Fibroblast of lung (primary cell): ENCODE measurements at regions not wholly inside any gene's neighbourhood (a gene's known extent, or its start where the extent isn't known, plus 50 kb on each side); places are given as distances from the start of the nearest gene placed in this dataset.

Source experiments
- DNase-seq, 2 donors: peaks; one replicate each; pipeline versions ENCODE4 v3.0.0 to v3.0.0-alpha.2; 2010; ENCODE audit warnings: low read depth in 2 of 2
- H2AFZ ChIP-seq: 2 replicates; pipeline ENCODE4 v1.5.1; 2012; ENCODE audit warnings: low read length, control low read depth, inconsistent platforms
- H3K27ac ChIP-seq: 2 replicates; pipeline ENCODE4 v1.5.1; 2011; ENCODE audit warnings: low read length, control low read depth; ENCODE audit not compliant: insufficient read depth
- H3K27me3 ChIP-seq: 2 replicates; pipeline ENCODE4 v1.5.1; 2011; ENCODE audit warnings: mild to moderate bottlenecking, low read length; ENCODE audit not compliant: control insufficient read depth, insufficient read depth
- H3K36me3 ChIP-seq: 2 replicates; pipeline ENCODE4 v1.5.1; 2011; ENCODE audit warnings: low read length; ENCODE audit not compliant: control insufficient read depth, insufficient read depth
- H3K4me1 ChIP-seq: 2 replicates; pipeline ENCODE4 v1.5.1; 2011; ENCODE audit warnings: low read length; ENCODE audit not compliant: control insufficient read depth, insufficient read depth; ENCODE audit errors: extremely low read depth
- H3K4me2 ChIP-seq: 2 replicates; pipeline ENCODE4 v1.5.1; 2011; ENCODE audit warnings: low read length, control low read depth; ENCODE audit not compliant: insufficient read depth; ENCODE audit errors: extremely low read depth
- H3K4me3 ChIP-seq, 4 experiments: fragments of 200-600 bp in 1 of 4; sonication (generic) in 1 of 4; replicated peaks in 1 of 4; 2 replicates each; pipeline ENCODE4 v1.5.1; 2011 to 2016; ENCODE audit warnings: low read length in 4 of 4, low read depth in 3 of 4, mild to moderate bottlenecking in 3 of 4, control low read depth in 2 of 4, inconsistent platforms in 1 of 4, mixed read lengths in 1 of 4; ENCODE audit not compliant: insufficient read depth in 1 of 4; ENCODE audit errors: control extremely low read depth in 1 of 4
- H3K79me2 ChIP-seq: 2 replicates; pipeline ENCODE4 v1.5.1; 2012; ENCODE audit warnings: mild to moderate bottlenecking, low read length, inconsistent platforms; ENCODE audit not compliant: control insufficient read depth, insufficient read depth
- H3K9ac ChIP-seq: 2 replicates; pipeline ENCODE4 v1.5.1; 2011; ENCODE audit warnings: mild to moderate bottlenecking, low read length, control low read depth; ENCODE audit not compliant: insufficient read depth
- H3K9me3 ChIP-seq: 2 replicates; pipeline ENCODE4 v1.5.1; 2012; ENCODE audit warnings: low read depth, low read length; ENCODE audit not compliant: control insufficient read depth, insufficient read depth
- H4K20me1 ChIP-seq: 2 replicates; pipeline ENCODE4 v1.5.1; 2011; ENCODE audit warnings: low read length; ENCODE audit not compliant: control insufficient read depth, insufficient read depth; ENCODE audit errors: extremely low read depth
- CTCF ChIP-seq, 2 donors: IDR thresholded peaks in 1 of 2; conservative IDR thresholded peaks in 1 of 2; 1 replicate in 1 of 2; 2 replicates in 1 of 2; pipeline ENCODE4 v1.5.1; 2011 to 2012; ENCODE audit warnings: low read length in 2 of 2, control low read depth in 1 of 2, inconsistent platforms in 1 of 2, low read depth in 1 of 2, mild to moderate bottlenecking in 1 of 2
- EZH2 ChIP-seq: IDR thresholded peaks from 2 replicates; pipeline ENCODE4 v1.5.1; 2012; ENCODE audit warnings: low read length, control low read depth, mild to moderate bottlenecking; ENCODE audit errors: missing control alignments

DNA sequence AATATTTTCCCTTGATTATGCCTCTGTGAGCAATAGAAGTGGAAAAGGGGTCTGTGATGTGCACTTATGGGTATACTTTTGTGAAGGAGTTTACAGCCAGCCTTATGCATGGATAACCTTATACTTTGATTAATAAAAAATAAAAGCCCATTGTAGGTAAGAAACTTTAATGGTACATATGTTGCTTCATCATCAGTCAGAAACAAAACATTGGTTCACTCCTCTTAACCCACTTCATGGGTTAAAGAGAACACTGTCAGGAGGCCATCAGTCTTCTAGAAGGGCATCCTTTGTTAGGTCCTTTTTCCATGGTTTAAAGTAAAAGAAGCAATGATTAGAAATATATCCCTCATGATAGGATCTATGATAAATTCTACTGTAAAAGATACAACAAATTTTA is 952.1 kb upstream of the MIR17HG start:
- Histone ChIP-seq H3K9me3 (no peaks in the 10 kb centered on the region), H3K4me1 (no peaks in the 10 kb centered on the region), H3K9ac (no peak overlapping the region), H3K4me3 (no peak overlapping the region), H3K27ac (no peak overlapping the region), H3K79me2 (no peaks in the 10 kb centered on the region), H3K36me3 (no peaks in the 10 kb centered on the region), H4K20me1 (no peaks in the 10 kb centered on the region), H3K27me3 (no peaks in the 10 kb centered on the region), H3K4me2 (no peak overlapping the region), H2AFZ (no peak overlapping the region)
- no peak for DNase-seq
- no peak for TF ChIP-seq CTCF (conservative IDR thresholded peaks at IDR 0.05 in 1 of 2, IDR thresholded peaks at IDR 0.05 in 1 of 2; ENCODE audit: low read depth in 1 of 2, low read length in 2 of 2)
- no peak for TF ChIP-seq EZH2

DNA sequence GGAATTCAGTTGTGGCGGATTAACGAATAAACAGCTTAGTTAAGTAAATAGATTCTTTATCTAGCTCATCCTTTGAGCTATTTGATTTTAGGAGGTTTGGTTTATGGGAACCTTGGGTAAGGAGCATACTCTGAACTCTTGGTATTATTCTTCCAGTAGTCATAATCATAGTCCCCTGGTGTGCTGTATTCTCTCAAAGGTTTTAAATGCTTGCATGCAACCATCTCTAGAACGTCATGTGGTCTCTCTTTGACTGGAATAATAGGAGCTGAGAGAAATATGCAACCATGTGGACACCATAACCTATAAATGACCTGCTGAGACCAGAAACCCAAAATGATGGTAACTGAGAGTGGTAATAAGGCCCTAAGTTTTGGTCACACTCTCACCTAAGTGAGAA is 951.6 kb upstream of the MIR17HG start:
- H3K27me3 ChIP-seq, result no peaks in the 10 kb centered on the region
- H2AFZ ChIP-seq, result no peak overlapping the region
- H4K20me1 ChIP-seq, result no peaks in the 10 kb centered on the region
- H3K79me2 ChIP-seq, result no peaks in the 10 kb centered on the region
- H3K9me3 ChIP-seq, result no peaks in the 10 kb centered on the region
- no peak for DNase-seq
- no peak overlapping the region for H3K9ac ChIP-seq
- no peak overlapping the region for H3K4me2 ChIP-seq
- no peak for TF ChIP-seq CTCF (conservative IDR thresholded peaks at IDR 0.05 in 1 of 2, IDR thresholded peaks at IDR 0.05 in 1 of 2; ENCODE audit: low read depth in 1 of 2, low read length in 2 of 2)
- TF ChIP-seq EZH2, result no peak
- no peaks in the 10 kb centered on the region for H3K36me3 ChIP-seq
- H3K27ac ChIP-seq, result no peak overlapping the region
- H3K4me3 ChIP-seq, result no peak overlapping the region
- no peaks in the 10 kb centered on the region for H3K4me1 ChIP-seq

GRCh38 chr13:90396266-90396665 is 951.2 kb upstream of the MIR17HG start:
- Histone ChIP-seq H3K9ac (no peak overlapping the region), H3K4me3 (no peak overlapping the region), H3K36me3 (no peaks in the 10 kb centered on the region), H3K4me2 (no peak overlapping the region), H4K20me1 (no peaks in the 10 kb centered on the region), H3K27ac (no peak overlapping the region), H2AFZ (no peak overlapping the region), H3K79me2 (no peaks in the 10 kb centered on the region), H3K9me3 (no peaks in the 10 kb centered on the region), H3K27me3 (no peaks in the 10 kb centered on the region), H3K4me1 (no peaks in the 10 kb centered on the region)
- TF ChIP-seq EZH2 (no peak), CTCF (conservative IDR thresholded peaks at IDR 0.05 in 1 of 2, IDR thresholded peaks at IDR 0.05 in 1 of 2; ENCODE audit: low read depth in 1 of 2, low read length in 2 of 2) (no peak)
- no peak for DNase-seq
